ENCODE measurements at regions not wholly inside any gene's neighbourhood (a gene's known extent, or its start where the extent isn't known, plus 50 kb on each side); places are given as distances from the start of the nearest gene placed in this dataset.

- TF ChIP-seq CTCF (IDR thresholded peaks at IDR 0.05; ENCODE audit: low read length, missing control alignments): no peak
- no peak for DNase-seq (ENCODE audit: low read depth)
- no peak overlapping the region for H3K4me3 ChIP-seq (replicated peaks; ENCODE audit: low read depth, low read length)
These were observed 125.0 kb upstream of the ATP2B1 start for GRCh38 chr12:89833337-89834252.

GRCh38 chr12:89832336-89832735 is 123.7 kb upstream of the ATP2B1 start:
- TF ChIP-seq CTCF (IDR thresholded peaks at IDR 0.05; ENCODE audit: low read length, missing control alignments): no peak
- H3K4me3 ChIP-seq (replicated peaks; ENCODE audit: low read depth, low read length): no peak overlapping the region

GRCh38 chr12:89831310-89832095 is 122.9 kb upstream of the ATP2B1 start:
- DNase-seq (ENCODE audit: low read depth): no peak
- no peak for TF ChIP-seq CTCF (IDR thresholded peaks at IDR 0.05; ENCODE audit: low read length, missing control alignments)
- no peak overlapping the region for H3K4me3 ChIP-seq (replicated peaks; ENCODE audit: low read depth, low read length)

More at GRCh38 chr12:89832336-89832735, 123.7 kb upstream of the ATP2B1 start:
- DNase-seq (ENCODE audit: low read depth): no peak

GRCh38 chr12:89829434-89829975 is 120.9 kb upstream of the ATP2B1 start:
- TF ChIP-seq CTCF (IDR thresholded peaks at IDR 0.05; ENCODE audit: low read length, missing control alignments): no peak
- DNase-seq (ENCODE audit: low read depth): no peak
- H3K4me3 ChIP-seq (replicated peaks; ENCODE audit: low read depth, low read length): no peak overlapping the region

- no peak for DNase-seq (ENCODE audit: low read depth)
- H3K4me3 ChIP-seq (replicated peaks; ENCODE audit: low read depth, low read length): no peak overlapping the region
- TF ChIP-seq CTCF (IDR thresholded peaks at IDR 0.05; ENCODE audit: low read length, missing control alignments): no peak
These were observed 119.9 kb upstream of the ATP2B1 start for GRCh38 chr12:89828575-89828974.

GRCh38 chr12:89827592-89827991 is 119.0 kb upstream of the ATP2B1 start:
- no peak overlapping the region for H3K4me3 ChIP-seq (replicated peaks; ENCODE audit: low read depth, low read length)
- TF ChIP-seq CTCF (IDR thresholded peaks at IDR 0.05; ENCODE audit: low read length, missing control alignments): no peak
- DNase-seq (ENCODE audit: low read depth): no peak
